Activated CD4-positive, CD25-positive, alpha-beta regulatory T cell treated with anti-CD3 and anti-CD28 coated beads, Interleukin-2, amount 50 U/mL, for 72 hours (primary cell): ENCODE measurements at regions not wholly inside any gene's neighbourhood (a gene's known extent, or its start where the extent isn't known, plus 50 kb on each side); places are given as distances from the start of the nearest gene placed in this dataset.
"Not testable (repeated sequence)": the region's sequence is repeated elsewhere in the genome, so short reads cannot be mapped to it uniquely, and the experiment has no call there.

Source experiments
- DNase-seq: peaks from one replicate; pipeline ENCODE4 v3.0.0; 2021

DNA sequence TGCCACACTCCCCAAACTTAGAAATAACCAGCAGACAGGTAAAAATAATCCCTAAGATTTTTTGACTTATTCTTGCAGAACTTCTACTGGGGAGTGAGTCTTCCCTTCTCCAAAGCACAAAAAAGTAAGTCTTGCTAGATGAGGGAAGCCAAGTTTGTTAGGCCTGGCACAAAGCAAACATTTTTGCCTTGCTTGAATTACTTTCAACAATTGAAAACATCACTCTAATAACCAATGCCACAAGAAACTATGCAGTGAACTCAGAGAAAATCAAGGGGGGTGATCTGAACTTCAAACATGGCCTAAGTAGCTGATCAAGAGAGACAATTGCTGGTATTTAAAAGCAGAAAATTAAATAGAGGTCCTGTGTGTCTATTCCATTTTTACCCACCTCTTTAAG is 123.6 kb upstream of the SLC1A3 start:
- no peak for DNase-seq

DNA sequence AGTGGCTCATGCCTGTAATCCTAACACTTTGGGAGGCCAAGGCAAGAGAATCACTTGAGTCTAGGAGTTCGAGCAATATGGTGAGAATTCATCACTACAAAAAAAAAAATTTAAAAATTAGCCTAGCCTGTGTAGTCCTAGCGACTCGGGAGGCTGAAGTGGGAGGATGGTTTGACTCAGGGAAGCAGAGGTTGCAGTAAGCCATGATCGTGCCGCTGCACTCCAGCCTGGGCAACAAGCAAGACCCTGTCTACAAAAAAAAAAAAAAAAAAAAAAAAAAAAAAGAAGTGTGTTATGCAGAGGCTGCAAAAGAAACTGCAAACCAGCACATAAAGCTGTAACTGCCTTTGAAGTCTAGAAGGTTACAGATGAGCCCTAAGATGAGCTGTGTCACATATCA is 116.9 kb upstream of the SLC1A3 start:
- DNase-seq: no peak

DNA sequence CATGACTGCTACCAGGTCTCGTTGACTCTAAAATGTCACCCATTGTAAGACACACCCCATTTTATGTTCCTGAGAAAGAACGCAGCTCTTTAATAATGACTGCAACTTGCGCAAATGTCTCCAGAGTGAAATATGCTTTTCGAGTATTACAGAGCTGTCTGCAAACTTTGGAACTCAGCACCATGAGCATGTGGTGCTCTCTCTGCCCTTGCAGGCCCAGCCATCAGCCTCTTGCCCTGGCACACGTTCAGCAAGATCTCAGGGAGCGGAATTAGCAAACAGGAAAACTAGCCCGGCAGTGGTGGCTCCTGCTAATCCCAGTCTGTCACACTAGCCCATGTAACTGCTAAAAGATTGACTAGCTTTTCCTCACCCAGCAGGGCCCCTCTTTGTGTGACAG is 114.5 kb upstream of the SLC1A3 start:
- DNase-seq: no peak

DNA sequence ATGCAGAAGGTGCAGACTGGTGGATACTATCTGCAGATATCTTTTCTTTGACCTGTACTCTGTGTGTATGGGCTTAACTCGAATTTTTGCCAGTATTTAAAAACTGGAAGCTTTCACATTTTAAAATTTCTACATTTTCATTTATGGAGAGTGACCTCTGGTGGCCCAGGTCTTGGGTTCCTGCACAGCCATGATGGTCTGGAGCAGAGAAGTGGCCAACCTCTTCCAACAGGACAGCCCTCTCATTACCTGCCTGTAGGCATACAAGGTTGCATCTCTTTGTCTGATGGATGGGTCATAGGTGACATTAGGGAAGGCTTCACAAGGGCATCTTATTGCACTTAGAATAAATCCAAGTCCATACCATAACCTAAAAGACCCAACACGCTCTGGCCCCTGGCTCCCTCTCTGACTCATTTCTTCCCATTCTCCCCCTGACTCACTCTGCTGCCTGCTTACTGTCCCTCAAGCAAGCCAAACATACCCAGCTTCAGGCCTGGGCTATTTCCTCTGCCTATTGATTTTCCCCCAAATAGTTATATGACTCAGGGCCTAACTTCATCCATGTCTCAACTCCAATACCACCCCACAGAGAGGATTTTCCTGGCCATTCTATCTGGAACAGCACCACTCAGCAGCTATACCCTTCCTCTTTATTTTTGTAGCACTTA is 113.3 kb upstream of the SLC1A3 start:
- DNase-seq: no peak

DNA sequence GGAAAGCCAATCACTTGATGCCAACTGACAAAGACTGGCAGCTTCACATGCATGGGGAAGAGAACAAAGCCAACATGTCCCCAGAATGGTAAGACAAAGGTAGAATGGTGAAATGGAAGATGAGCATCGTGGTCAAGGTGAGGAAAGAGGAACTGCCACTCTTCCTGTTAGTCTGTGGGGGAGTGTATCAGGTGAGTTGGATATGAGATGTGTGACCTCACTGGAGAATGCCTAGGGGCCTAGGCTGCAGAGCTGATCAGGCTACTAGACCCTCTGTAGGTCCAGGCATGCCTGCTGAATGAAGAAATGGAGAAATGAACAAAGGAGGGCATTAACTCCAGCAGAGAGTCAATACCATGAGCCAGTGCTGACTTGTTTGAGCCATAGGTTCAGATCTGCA is 112.4 kb upstream of the SLC1A3 start:
- DNase-seq: no peak

DNA sequence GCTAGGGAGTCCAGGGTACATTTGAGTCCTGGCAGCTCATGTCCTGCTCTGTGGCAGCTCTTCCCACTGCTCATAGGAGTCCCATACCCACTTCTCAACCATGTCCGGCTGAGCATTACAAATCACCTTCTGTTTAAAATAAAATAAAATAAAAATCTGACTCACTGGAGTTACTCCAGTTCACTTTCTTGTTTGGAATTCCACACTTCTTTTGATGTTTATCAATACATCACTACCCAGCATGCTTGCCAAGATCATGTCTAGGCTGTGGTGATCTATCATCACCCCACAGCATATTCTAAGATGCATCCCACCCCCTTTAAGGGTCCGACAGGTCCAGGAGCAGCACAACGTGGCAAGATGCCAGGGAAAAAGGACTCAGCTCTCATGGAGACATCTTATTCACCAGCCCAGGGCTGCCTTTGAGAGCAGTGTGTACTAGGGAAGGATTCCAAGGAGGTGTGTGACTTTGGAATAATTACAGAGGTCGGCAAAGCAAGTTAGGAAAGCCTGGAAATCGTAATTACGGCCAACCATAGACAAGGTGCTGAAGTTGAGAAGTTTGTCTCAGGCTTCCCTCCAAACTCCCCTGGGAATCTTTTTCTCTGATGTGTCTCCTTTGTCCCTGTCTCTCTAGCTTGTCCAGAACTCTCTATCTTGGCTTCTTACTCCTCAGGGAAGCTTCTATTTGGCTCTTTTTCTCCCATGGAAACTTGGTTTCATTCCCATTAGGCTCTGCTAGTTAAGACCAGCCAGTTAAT is 111.4 kb upstream of the SLC1A3 start:
- DNase-seq: no peak

DNA sequence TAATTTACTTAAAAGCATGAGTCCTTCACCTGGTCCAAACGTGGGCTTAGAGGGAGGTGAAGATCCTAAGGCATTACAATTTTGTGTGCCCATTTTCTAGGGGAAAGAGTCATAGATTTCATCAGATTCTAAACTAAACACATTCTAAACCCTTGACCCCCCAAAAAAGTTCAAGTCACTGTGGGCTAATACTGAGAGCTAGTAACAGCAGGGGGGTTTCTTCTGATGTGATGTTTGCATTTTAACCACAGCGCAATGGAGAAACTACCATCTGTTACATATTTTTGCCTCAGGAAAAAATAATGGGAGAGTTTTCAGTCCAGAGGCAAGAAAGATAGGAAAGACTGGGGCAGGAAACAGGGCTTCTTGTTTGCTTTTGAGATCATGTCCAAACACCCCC is 110.8 kb upstream of the SLC1A3 start:
- no peak for DNase-seq

DNA sequence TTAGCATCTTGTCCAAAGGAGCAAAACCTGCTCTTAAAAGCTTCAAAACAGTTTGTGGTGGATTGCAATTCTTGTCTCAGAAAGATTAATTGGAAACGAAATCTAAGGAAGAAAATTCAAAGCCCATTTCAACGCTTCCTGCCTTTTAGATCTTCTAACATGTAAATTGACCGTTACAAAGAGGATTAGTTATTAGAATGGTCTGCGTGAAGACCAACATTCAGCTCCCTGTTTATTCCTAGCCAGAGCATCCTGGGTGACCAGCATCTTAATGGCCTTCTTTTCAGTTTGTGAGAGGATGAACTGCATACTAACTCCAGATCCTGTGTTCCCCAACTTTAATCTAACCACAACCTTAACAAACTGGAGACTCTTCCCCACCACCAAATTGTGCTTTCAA is 109.9 kb upstream of the SLC1A3 start:
- DNase-seq: no peak

DNA sequence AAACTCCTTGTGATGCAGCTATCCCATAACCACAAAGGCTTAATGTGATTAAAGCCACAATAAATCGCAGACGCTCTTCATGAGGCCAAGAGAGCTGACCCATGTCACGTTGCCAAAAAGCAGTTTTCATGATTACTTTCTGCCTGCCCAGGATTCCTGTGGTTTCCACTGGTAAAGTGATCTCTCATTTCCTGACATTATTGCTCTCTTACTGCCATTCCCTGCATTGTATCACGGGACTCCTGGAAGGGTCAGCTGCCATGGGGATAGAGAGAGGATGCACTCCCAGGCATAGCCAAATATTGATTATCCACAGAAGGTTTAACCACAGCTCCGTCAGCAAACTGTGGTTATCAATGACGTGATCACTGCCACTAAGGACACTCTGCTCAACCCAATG is 103.8 kb upstream of the SLC1A3 start:
- DNase-seq: no peak

DNA sequence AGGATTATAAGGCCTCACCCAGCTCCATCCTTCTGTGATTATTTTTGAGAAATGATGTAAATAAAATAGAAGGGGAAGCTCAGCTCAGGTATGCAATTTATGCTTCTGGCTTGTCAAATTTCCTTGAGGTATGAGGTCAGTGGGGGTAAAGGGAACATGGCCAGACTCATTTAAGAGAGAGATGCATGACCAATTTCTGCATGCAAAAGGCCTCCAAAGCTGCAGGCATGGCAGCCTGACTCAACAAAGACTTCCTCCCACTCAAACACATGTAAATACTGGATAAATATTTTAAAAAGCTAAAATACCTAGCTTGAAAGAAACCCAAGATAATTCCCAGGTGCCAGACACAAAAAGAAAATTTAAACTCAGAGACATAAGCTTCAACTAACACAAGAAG is 101.4 kb upstream of the SLC1A3 start:
- no peak for DNase-seq

DNA sequence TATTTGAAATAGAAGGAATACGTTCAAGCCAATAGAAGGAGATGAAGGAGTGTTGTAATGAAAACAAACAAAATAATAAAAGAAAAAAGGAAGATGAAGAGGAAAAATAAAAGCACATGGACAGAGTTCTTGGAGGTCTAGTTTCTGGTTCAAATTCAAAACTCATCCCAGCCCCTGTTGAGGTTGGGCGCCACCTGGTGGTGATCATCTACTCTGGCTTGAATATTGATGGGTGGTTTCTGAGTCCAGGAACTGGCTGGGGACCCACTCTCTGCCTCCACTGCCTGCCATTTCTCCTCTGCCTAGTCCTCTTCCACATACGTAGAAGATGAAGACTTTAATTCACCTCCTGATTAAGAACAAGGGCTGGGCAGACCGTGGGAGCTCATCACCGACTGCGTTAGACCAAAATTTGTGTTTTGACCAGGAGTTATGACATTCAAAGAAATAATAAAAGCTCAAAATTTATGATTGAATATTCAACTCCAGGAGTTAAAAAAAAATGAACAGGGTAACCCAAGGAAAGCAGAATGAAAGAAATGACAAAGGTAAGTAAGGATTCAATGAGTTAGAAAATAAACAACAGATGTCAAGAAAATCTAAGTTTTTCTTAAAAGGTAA is 99.0 kb upstream of the SLC1A3 start:
- peak; percentile 76 for DNase-seq

DNA sequence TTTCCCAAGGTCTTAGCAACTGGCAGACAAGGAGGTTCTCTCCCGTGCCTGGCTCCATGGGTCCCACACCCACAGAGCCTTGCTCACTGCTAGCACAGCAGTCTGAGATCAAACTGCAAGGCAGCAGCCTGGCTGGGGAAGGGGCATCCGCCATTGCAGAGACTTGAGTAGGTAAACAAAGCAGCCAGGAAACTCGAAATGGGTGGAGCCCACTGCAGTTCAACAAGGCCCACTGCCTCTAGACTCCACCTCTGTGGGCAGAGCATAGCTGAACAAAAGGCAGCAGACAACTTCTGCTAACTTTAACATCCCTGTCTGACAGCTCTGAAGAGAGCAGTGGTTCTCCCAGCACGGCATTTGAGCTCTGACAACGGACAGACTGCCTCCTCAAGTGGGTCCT is 98.1 kb upstream of the SLC1A3 start:
- DNase-seq: not testable (repeated sequence)

DNA sequence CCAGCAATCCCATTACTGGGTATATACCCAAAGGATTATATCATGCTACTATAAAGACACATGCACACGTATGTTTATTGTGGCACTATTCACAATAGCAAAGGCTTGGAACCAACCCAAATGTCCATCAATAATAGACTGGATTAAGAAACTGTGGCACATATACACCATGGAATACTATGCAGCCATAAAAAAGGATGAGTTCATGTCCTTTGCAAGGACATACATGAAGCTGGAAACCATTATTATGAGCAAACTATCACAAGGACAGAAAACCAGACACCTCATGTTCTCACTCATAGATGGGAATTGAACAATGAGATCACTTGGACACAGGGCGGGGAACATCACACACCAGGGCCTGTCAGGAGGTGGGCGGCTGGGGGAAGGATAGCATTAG is 92.8 kb upstream of the SLC1A3 start:
- DNase-seq: not testable (repeated sequence)

DNA sequence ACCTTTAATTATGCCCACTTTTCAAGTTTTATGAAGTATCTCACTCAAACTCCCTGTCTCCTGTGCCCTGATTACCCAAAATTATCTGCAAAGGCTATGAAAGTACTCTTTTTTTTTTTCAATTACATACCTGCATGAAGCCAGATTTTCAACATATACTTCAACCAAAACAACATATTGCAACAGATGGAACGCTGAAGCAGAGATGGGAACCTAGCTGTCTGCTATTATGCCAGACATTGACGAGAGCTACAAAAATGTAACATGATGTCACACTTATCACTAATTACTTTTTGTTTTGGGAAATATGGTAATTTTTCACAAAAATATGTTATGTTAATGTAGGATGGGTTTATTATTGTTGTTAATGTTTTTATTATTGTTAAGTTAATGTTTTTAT is 86.5 kb upstream of the SLC1A3 start:
- no peak for DNase-seq

DNA sequence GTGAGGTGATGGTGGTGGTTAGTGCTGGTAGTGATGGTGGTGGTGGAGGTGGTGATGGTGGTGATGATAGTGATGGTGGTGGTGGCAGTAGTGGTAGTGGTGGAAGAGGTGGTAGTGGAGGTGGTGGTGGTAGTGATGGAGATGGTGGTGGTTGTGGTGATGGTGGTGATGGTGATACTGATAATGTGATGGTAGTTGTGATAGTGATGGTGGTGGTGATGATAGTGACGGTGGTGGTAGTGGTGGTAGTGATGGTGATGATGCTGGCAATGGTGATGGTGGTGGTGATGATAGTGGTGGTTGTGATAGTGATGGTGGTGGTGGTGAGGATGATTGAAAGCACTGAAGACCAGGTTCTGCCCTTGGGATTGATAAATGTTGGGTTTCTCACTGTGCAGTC is 85.2 kb upstream of the SLC1A3 start:
- no peak for DNase-seq

DNA sequence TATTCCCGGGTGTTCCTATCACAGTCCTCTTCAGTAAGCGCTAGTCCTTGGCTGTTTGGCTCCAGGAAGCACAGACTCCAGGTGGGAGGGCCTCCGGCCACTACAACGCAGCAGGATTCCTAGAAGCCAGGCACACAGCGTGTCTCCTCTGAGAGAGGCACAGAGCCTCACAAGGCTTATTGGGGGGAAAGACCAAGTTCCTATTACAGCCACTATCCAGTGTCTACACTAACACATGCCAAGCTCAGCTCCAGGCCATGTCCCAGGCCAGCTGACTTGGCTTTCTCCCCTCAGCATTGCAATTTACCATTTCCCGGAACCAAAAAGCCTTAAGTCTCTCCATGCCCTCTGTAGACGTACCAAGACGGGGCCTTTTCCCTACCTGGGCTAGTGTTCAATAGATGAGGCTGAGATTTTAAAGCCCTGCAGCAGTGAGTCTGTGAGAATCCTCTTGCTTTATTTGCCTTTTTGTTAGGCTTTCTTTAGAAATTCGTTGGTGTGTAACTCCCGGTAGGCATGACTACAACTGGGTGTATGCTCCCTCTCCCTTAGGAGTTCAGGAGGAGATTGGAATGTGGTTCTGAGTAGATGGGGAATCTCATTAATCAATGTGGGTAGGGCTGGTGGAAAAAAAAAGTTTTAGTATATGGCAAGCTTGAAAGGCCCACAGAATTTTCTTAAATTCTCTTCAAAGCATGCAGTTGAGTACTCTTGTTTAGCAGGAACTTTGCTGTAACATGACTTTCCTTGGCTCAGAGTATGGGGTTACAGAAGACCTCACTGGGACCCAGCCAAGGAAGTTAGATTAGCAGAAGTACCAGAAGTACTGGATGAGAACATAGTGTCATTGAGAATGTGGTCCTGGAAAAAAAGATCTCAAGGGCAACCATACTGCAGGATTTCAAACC is 84.3 kb upstream of the SLC1A3 start:
- DNase-seq: no peak

DNA sequence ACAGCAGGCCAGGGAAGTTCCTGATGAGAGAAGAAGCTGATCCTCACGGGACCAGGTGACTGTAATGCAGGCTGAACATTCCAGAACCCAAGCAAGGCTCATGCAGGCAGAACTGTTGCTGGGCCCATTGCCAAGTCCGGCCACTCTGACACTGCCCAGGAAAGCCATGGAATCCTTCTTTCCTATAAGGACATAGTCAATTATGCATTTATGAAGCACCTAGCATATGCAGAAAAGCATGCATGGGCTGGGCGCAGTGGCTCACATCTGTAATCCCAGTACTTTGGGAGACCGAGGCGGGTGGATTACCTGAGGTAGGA is 83.7 kb upstream of the SLC1A3 start:
- no peak for DNase-seq

DNA sequence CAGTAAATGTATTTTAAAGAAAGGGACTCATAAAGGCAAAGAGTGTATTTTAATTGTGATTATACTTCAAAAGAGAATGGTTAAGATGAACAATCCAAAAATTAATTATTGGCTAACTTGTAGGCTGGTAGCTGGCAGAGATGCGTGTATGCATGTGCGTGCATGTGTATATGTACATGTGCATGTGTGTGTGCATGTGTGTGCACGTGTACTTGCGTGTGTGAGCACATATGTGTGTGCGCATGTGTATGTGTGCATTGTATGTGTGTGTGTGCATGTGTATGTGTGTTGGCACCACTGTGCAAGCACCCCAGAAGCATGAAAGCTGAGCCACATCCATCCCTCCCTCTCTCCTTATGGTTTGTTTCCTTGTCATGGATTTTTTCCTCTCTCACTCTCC is 83.0 kb upstream of the SLC1A3 start:
- no peak for DNase-seq

DNA sequence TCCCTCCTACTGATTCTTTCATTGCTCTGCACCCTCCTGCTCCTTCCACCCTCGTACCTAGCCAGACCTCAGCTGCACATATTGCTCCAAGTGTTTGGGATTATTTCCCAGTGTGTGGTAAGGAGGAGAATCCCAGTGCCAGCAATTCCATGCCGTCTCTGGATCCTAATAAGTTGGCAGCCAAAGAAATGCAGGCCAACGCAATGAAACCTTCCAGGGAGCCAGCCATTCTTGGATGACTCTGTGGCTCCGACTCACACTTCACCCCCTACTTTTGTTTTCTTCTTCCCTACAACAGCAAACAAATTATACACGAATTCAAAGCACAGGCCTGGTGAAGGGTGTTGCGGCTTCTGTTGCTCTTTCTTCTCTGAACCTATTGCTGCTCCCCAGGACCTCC is 82.5 kb upstream of the SLC1A3 start:
- DNase-seq: no peak

DNA sequence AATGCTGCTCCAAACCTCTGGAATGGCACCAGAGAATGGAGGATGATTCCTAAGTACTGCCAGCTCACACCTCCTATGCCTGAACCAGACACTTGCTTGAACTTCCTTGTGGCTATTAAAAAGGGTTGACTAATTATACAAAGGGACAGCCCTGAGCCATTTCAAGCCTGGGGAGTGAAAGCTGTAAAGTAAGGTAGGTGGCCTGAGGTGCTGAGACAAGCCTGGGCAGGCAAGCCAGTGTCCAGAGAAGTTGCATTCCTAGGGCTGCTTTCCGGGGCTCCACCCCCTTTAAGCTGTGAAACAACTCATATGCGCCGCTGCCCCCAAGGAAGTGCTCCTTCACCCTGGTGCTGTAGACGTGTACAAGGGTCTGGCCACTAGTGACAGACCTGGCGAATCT is 79.9 kb upstream of the SLC1A3 start:
- no peak for DNase-seq

DNA sequence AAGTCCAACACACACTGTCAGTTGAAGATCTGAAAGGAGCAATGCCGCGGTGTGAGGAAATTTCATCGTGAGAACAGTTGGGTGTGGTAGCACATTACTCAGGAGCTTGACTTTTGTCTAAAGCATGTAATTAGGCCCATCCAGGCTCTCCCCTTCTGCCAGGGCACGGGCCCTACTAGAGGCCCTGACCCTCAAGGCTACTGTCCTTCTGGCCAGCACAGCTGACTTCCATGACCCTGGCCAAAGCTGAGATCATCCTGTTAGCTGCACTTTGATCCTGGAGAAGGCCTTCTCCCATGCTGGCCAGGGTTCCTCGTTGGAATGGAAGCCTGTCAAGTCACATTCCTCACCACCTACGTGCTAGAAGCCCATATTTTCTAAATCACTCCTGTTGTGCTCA is 77.8 kb upstream of the SLC1A3 start:
- DNase-seq: no peak

DNA sequence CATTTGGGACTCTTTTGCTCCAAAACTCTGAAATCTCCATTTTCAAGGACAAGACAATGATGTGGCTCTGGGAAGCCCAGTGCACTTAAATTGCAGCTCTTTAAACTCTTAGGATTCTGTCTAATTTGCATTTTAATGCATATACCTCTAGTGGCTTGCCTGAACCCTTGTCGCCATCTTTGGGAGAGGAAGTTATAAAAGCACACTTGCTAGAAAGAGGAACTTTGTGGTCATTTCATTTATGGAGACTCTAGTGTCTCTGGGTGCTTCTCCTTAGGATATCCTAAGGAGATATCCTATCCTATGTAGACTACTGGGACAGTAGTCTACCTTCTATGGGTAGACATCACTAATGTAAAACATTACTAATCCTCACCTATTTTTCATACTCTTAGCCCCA is 77.3 kb upstream of the SLC1A3 start:
- DNase-seq: no peak

DNA sequence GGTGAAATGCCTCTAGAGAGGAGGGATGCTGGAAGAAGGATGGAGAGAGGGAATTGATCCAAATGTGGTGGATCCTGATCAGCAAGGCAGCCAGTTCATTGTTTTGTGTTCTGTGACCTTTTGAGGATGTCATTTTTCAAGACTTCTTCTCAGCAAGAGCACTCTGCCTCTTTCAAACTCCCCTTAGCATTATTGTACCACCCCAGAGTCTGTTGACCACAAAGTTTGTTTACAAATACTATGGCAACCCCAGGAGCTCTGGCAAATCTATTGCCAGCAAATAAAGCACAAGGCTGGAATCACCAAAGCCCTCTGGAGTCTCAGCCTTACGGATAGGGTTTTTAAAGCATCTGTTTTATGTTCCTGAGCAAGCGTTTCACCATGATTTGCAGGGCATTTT is 76.2 kb upstream of the SLC1A3 start:
- no peak for DNase-seq

DNA sequence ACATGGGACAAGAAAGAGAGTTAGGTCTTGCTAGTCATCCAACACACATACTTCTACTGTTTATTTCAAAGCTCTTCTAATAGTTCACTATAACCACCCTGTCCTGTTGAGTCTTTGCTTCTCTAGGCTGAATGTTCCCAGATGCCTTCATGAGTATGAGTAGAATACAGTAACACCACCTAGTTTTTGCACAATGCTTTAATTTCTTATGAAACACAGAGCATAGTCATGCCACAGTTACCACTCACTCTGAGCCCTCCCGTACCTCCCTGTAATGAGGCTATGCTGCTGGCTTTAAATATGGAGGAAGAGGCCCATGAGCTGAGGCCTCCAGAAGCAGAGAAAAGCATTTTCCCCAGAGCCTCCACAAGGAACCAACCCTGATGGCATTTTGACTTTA is 75.0 kb upstream of the SLC1A3 start:
- no peak for DNase-seq
